Brain microvascular endothelial cell (primary cell): ENCODE measurements at regions not wholly inside any gene's neighbourhood (a gene's known extent, or its start where the extent isn't known, plus 50 kb on each side); places are given as distances from the start of the nearest gene placed in this dataset.
A peak's percentile ranks its signal among the peaks of the same experiment; 100 is the strongest.

Experiments used
- DNase-seq: peaks from one replicate; pipeline ENCODE4 v3.0.0-alpha.2; 2020
- H3K27ac ChIP-seq: fragments of 250-450 bp; sonication (Bioruptor Pico); 2 replicates; pipeline ENCODE4 v1.5.1; 2020; ENCODE audit warnings: mild to moderate bottlenecking, moderate library complexity
- H3K27me3 ChIP-seq: fragments of 250-450 bp; sonication (Bioruptor Pico); replicated peaks from 2 replicates; pipeline ENCODE4 v1.5.1; 2020; ENCODE audit warnings: mild to moderate bottlenecking
- H3K36me3 ChIP-seq: fragments of 250-450 bp; sonication (Bioruptor Pico); replicated peaks from 2 replicates; pipeline ENCODE4 v1.5.1; 2020; ENCODE audit warnings: mild to moderate bottlenecking
- H3K4me3 ChIP-seq: 2 replicates; pipeline ENCODE4 v1.5.1; 2011; ENCODE audit warnings: low read depth, mild to moderate bottlenecking, control low read depth, low read length, moderate library complexity
- in situ Hi-C: cut with HindIII; loops from 2 replicates; pipeline ENCODE4 v1.10.0; 2017; ENCODE audit warnings: low sequenced_read_pairs, low pct_ligation_motif_present
- TF ChIP-seq, protein P1 (sequence below): IDR thresholded peaks from 2 replicates; pipeline ENCODE4 v1.5.1; 2011; ENCODE audit warnings: low read depth, mild to moderate bottlenecking, moderate library complexity, low read length, control low read depth, inconsistent platforms; ENCODE audit errors: missing control alignments

GRCh38 chr2:200068642-200069041 lies 113.3 kb downstream of the MAIP1 start:
- Histone ChIP-seq H3K4me3 (no peak overlapping the region), H3K36me3 (no peaks in the 10 kb centered on the region), H3K27ac (no peak overlapping the region), H3K27me3 (no peaks in the 10 kb centered on the region)
- TF ChIP-seq, protein P1, sequence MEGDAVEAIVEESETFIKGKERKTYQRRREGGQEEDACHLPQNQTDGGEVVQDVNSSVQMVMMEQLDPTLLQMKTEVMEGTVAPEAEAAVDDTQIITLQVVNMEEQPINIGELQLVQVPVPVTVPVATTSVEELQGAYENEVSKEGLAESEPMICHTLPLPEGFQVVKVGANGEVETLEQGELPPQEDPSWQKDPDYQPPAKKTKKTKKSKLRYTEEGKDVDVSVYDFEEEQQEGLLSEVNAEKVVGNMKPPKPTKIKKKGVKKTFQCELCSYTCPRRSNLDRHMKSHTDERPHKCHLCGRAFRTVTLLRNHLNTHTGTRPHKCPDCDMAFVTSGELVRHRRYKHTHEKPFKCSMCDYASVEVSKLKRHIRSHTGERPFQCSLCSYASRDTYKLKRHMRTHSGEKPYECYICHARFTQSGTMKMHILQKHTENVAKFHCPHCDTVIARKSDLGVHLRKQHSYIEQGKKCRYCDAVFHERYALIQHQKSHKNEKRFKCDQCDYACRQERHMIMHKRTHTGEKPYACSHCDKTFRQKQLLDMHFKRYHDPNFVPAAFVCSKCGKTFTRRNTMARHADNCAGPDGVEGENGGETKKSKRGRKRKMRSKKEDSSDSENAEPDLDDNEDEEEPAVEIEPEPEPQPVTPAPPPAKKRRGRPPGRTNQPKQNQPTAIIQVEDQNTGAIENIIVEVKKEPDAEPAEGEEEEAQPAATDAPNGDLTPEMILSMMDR, result no peak
- no peak for DNase-seq
- in situ Hi-C loops, result no loop called here

- DNase-seq, result peak; percentile 70
- no peaks in the 10 kb centered on the region for H3K27me3 ChIP-seq
- TF ChIP-seq, protein P1, result no peak
- in situ Hi-C loops, result no loop called here
- H3K36me3 ChIP-seq, result no peaks in the 10 kb centered on the region
- no peak overlapping the region for H3K4me3 ChIP-seq
- H3K27ac ChIP-seq, result peak overlapping the region; percentile 64
Measured at GRCh38 chr2:200077210-200077650, 121.8 kb downstream of the MAIP1 start.

GRCh38 chr2:200077838-200078237 lies 122.5 kb downstream of the MAIP1 start:
- peak overlapping the region; percentile 64 for H3K27ac ChIP-seq
- TF ChIP-seq, protein P1, result no peak
- in situ Hi-C loops, result no loop called here

GRCh38 chr2:200079356-200079755 lies 124.0 kb downstream of the MAIP1 start:
- in situ Hi-C loops, result no loop called here
- DNase-seq, result no peak
- no peak overlapping the region for H3K27ac ChIP-seq
- no peaks in the 10 kb centered on the region for H3K27me3 ChIP-seq
- TF ChIP-seq, protein P1, result no peak
- H3K36me3 ChIP-seq, result no peaks in the 10 kb centered on the region
- no peak overlapping the region for H3K4me3 ChIP-seq

More at GRCh38 chr2:200077838-200078237, 122.5 kb downstream of the MAIP1 start:
- no peak overlapping the region for H3K4me3 ChIP-seq
- no peaks in the 10 kb centered on the region for H3K36me3 ChIP-seq
- DNase-seq, result peak; percentile 43
- H3K27me3 ChIP-seq, result no peaks in the 10 kb centered on the region

GRCh38 chr2:200081236-200081635 lies 125.9 kb downstream of the MAIP1 start:
- Histone ChIP-seq H3K4me3 (no peak overlapping the region), H3K36me3 (no peaks in the 10 kb centered on the region), H3K27ac (no peak overlapping the region), H3K27me3 (no peaks in the 10 kb centered on the region)
- TF ChIP-seq, protein P1, result no peak
- DNase-seq, result no peak
- in situ Hi-C loops, result no loop called here

- no peaks in the 10 kb centered on the region for H3K27me3 ChIP-seq
- H3K36me3 ChIP-seq, result no peaks in the 10 kb centered on the region
- H3K27ac ChIP-seq, result no peak overlapping the region
- no peak overlapping the region for H3K4me3 ChIP-seq
- in situ Hi-C loops, result no loop called here
- DNase-seq, result no peak
- TF ChIP-seq, protein P1, result no peak
Measured at GRCh38 chr2:200081811-200082210, 126.4 kb downstream of the MAIP1 start.
